Endodermal cell (in vitro differentiated cells): ENCODE measurements at regions not wholly inside any gene's neighbourhood (a gene's known extent, or its start where the extent isn't known, plus 50 kb on each side); places are given as distances from the start of the nearest gene placed in this dataset.

Source experiments
- DNase-seq: peaks from one replicate; pipeline ENCODE4 v3.0.0-alpha.2; 2017
- H3K27ac ChIP-seq: 2 replicates; pipeline ENCODE4 v1.5.1; 2013; ENCODE audit warnings: mild to moderate bottlenecking, low read depth, low read length, moderate library complexity
- H3K27me3 ChIP-seq: 2 replicates; pipeline ENCODE4 v1.6.1; 2013; ENCODE audit warnings: mild to moderate bottlenecking, low read length, moderate library complexity; ENCODE audit not compliant: insufficient read depth, control insufficient read depth, poor library complexity, severe bottlenecking
- H3K36me3 ChIP-seq: 2 replicates; pipeline ENCODE4 v1.7.0; 2013; ENCODE audit warnings: mild to moderate bottlenecking, low read length, moderate library complexity; ENCODE audit not compliant: control insufficient read depth, insufficient read depth
- H3K4me1 ChIP-seq: one replicate; pipeline ENCODE4 v1.7.0; 2013; ENCODE audit warnings: low read length; ENCODE audit not compliant: control insufficient read depth, insufficient read depth
- H3K4me3 ChIP-seq: 2 replicates; pipeline ENCODE4 v1.5.1; 2013; ENCODE audit warnings: mild to moderate bottlenecking, low read length, moderate library complexity
- H3K9ac ChIP-seq: 2 replicates; pipeline ENCODE4 v1.6.1; 2013; ENCODE audit warnings: mild to moderate bottlenecking, low read length, moderate library complexity; ENCODE audit not compliant: poor library complexity, severe bottlenecking; ENCODE audit errors: extremely low read depth
- H3K9me3 ChIP-seq: 2 replicates; pipeline ENCODE4 v1.6.1; 2013; ENCODE audit warnings: mild to moderate bottlenecking, low read length, moderate library complexity; ENCODE audit not compliant: control insufficient read depth
- H3K27ac Mint-ChIP-seq: 2 replicates; pipeline ENCODE4 v1.8.0; 2020; ENCODE audit warnings: mixed read lengths
- H3K27me3 Mint-ChIP-seq: 2 replicates; pipeline ENCODE4 v1.8.0; 2021; ENCODE audit warnings: mild to moderate bottlenecking, mixed read lengths; ENCODE audit not compliant: insufficient read depth
- H3K36me3 Mint-ChIP-seq: 2 replicates; pipeline ENCODE4 v1.8.0; 2020; ENCODE audit warnings: low read depth, mixed read lengths
- H3K4me1 Mint-ChIP-seq: 2 replicates; pipeline ENCODE4 v1.8.0; 2020; ENCODE audit warnings: mixed read lengths
- H3K4me3 Mint-ChIP-seq: 2 replicates; pipeline ENCODE4 v1.8.0; 2020; ENCODE audit warnings: mild to moderate bottlenecking, moderate library complexity, mixed read lengths
- H3K9me3 Mint-ChIP-seq: 2 replicates; pipeline ENCODE4 v1.8.0; 2020; ENCODE audit warnings: mild to moderate bottlenecking, mixed read lengths
- WGBS, 2 experiments: methylation state at CpG; one replicate each; pipeline versions ENCODE4 v1.1.5 to v1.1.7; 2013; ENCODE audit warnings: missing lambda C conversion rate in 2 of 2, mixed read lengths in 1 of 2; ENCODE audit not compliant: insufficient coverage in 1 of 2, insufficient read length in 1 of 2; 5-methylcytosine and 5-hydroxymethylcytosine counted together
- TF ChIP-seq, protein P1 (sequence below): fragments of 200-600 bp; sonication (generic); conservative IDR thresholded peaks from 2 replicates; pipeline ENCODE4 v1.5.0; 2021; ENCODE audit warnings: antibody characterized with exemption, mild to moderate bottlenecking

DNA sequence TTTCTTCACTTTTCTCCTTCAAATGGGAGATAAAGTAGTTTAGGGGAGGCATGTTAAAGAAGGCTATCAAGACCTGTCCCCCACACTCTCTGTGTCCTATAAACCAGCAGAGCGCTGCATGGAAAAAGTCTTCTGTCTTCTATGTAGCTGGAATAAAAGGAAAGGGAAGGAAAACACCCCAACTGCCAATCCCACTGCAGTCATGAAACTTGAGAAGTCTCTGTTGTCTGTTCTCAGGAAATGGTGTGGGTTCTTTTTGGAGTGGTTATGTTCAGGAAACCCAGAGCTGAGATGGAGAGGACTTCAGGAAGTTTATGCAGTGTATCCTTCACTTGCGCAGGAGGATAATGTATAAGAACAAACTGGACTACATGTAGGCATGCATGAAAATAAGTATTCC is 274.3 kb downstream of the GAS1 start:
- Histone ChIP-seq H3K9me3 (peaks cover 10% of the 10 kb centered on the region), H3K4me3 (no peak overlapping the region), H3K4me1 (no peaks in the 10 kb centered on the region), H3K9ac (no peak overlapping the region), H3K27ac (no peak overlapping the region), H3K36me3 (no peaks in the 10 kb centered on the region), H3K27me3 (no peaks in the 10 kb centered on the region)
- peaks cover 8% of the 10 kb centered on the region for H3K9me3 Mint-ChIP-seq
- WGBS, 2 experiments = 92 to 95% methylated on average over 1 to 2 of the region's 2 CpGs
- TF ChIP-seq, protein P1, sequence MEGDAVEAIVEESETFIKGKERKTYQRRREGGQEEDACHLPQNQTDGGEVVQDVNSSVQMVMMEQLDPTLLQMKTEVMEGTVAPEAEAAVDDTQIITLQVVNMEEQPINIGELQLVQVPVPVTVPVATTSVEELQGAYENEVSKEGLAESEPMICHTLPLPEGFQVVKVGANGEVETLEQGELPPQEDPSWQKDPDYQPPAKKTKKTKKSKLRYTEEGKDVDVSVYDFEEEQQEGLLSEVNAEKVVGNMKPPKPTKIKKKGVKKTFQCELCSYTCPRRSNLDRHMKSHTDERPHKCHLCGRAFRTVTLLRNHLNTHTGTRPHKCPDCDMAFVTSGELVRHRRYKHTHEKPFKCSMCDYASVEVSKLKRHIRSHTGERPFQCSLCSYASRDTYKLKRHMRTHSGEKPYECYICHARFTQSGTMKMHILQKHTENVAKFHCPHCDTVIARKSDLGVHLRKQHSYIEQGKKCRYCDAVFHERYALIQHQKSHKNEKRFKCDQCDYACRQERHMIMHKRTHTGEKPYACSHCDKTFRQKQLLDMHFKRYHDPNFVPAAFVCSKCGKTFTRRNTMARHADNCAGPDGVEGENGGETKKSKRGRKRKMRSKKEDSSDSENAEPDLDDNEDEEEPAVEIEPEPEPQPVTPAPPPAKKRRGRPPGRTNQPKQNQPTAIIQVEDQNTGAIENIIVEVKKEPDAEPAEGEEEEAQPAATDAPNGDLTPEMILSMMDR = no peak
- no peak overlapping the region for H3K27ac Mint-ChIP-seq
- DNase-seq = no peak
- H3K4me3 Mint-ChIP-seq = no peak overlapping the region
- no peaks in the 10 kb centered on the region for H3K36me3 Mint-ChIP-seq
- H3K27me3 Mint-ChIP-seq = no peaks in the 10 kb centered on the region
- H3K4me1 Mint-ChIP-seq = no peaks in the 10 kb centered on the region

DNA sequence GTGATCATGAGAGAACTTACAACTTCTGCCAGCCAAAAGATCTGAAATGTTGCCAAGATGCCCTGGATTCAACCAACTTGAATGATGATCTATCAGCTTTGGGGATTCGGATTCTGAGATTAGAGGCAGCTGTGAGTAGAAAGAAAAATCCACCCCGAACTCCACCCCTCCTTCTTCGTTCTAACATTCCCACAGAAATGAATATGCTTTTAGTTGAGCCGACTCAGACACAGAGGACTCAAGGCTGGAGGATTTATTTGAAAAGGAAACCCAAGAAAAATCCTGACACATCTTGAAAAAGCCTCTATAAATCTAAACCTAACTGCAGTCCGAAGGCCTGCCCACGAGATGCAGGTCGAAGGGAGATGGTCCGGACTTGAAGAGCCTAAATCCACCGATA is 275.0 kb downstream of the GAS1 start:
- DNase-seq = no peak

DNA sequence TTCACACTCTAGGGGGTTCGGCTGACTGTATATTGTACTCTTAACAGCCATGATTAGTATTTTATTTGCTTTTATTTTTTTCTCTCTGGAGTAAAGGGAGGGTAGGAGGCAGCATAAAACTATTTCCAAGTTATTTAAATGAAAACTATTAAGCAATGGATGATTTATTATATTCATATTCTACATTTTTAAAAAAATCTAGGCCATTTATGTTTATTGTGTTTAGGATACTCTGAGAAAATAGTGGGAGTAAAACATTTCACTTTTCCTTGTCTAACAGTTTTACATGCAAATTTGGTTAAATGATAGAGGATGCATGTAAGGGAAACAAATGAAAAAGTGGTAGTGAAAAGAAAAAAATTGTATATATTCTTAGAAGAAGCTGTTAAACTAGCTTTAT is 276.3 kb downstream of the GAS1 start:
- Histone ChIP-seq H3K27me3 (no peaks in the 10 kb centered on the region), H3K36me3 (no peaks in the 10 kb centered on the region), H3K9ac (no peak overlapping the region), H3K4me1 (no peaks in the 10 kb centered on the region), H3K4me3 (no peak overlapping the region), H3K9me3 (peaks cover 10% of the 10 kb centered on the region), H3K27ac (no peak overlapping the region)
- Mint-ChIP-seq H3K9me3 (peaks cover 8% of the 10 kb centered on the region), H3K36me3 (no peaks in the 10 kb centered on the region), H3K27ac (no peak overlapping the region), H3K27me3 (no peaks in the 10 kb centered on the region), H3K4me3 (no peak overlapping the region), H3K4me1 (no peaks in the 10 kb centered on the region)
- no peak for DNase-seq
- TF ChIP-seq, protein P1 = no peak
- 100% methylated on average over 1 of the region's 1 CpG; no CpG with 5 or more reads in 1 of the 2 experiments for WGBS, 2 experiments

More for the DNA sequence above, 275.0 kb downstream of the GAS1 start:
- TF ChIP-seq, protein P1 = no peak
- H3K4me1 ChIP-seq = no peaks in the 10 kb centered on the region
- WGBS, 2 experiments = 96 to 100% methylated on average over 8 to 9 of the region's 9 CpGs
- no peak overlapping the region for H3K27ac ChIP-seq
- H3K9ac ChIP-seq = no peak overlapping the region
- Mint-ChIP-seq H3K4me3 (no peak overlapping the region), H3K4me1 (no peaks in the 10 kb centered on the region), H3K9me3 (peaks cover 8% of the 10 kb centered on the region), H3K27ac (no peak overlapping the region), H3K36me3 (no peaks in the 10 kb centered on the region), H3K27me3 (no peaks in the 10 kb centered on the region)
- no peaks in the 10 kb centered on the region for H3K27me3 ChIP-seq
- no peaks in the 10 kb centered on the region for H3K36me3 ChIP-seq
- no peak overlapping the region for H3K4me3 ChIP-seq
- H3K9me3 ChIP-seq = peaks cover 10% of the 10 kb centered on the region
